ENCODE measurements at regions not wholly inside any gene's neighbourhood (a gene's known extent, or its start where the extent isn't known, plus 50 kb on each side); places are given as distances from the start of the nearest gene placed in this dataset.

DNA sequence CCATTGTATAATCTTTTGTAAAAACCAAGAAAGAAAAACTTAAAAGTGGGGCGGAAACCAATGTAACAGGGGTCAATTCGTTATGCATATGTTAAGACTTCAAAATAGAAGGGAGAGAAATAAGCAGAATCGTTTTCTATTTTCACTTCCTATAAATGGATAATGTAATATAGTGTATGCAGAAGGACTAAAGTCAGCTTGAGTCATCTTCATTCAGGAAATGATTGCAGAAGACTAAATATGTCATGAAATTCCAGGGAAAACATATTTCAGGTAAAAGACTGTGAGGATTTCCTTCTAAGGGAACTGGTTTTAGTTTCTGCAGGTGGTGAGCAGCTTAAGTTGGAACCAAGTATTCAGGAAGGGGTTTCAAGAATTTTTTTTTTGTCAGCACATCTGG lies 753.3 kb downstream of the IRX1 start:
- no peak for DNase-seq

DNA sequence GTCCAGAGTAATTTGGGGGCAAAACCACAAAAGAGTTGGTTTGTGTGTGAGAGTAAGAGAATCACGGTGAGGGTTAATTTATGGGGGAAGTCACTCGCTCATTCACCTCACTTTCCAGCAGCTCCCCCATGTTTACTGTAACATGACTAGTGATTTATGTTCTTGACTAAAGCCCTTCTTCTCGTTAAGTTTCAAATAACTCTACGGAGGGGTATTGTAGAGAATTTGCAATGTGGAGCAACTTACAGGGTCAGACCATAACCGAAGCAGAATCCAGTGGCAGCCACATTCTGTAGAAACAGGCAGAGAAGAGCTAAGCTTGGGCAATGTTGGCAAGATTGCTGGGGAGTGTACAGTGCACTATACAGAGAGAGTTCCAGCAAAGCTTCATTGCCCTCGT lies 760.6 kb downstream of the IRX1 start:
- no peak for DNase-seq

DNA sequence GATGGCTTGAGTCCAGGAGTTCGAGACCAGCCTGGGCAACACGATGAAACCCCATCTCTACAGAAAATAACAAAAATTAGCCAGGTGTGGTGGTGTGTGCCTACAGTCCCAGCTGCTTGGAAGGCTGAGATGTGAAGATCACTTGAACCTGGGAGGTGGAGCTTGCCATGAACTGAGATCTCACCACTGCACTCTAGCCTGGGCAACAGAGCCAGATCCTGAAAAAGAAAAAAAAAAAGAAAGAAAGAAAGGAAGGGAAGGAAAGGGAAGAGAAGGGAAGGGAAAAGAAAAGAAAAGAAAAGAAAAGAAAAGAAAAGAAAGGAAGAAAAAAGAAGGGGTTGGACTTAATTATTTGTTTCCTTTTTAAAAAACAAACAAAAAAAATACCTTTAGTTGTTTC lies 764.2 kb downstream of the IRX1 start:
- DNase-seq: no peak

DNA sequence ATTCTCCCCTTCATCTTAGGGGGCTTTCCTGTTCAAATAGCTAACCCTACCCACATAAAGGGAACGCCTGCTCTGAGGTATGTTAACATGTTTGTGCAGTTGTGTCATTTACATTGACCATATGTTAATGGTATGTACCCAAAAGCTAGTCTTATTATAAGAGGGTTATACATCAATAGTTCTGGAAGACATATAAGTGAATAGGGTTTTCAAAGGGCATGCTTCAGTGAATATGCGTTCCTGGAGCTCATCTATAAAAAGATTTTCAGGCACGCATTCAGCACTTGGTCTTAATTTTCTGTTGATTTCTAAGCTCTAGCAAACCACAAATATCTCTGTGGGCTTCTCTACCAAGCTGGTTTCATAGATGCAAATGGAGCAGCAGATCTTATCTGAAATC lies 766.1 kb downstream of the IRX1 start:
- no peak for DNase-seq

DNA sequence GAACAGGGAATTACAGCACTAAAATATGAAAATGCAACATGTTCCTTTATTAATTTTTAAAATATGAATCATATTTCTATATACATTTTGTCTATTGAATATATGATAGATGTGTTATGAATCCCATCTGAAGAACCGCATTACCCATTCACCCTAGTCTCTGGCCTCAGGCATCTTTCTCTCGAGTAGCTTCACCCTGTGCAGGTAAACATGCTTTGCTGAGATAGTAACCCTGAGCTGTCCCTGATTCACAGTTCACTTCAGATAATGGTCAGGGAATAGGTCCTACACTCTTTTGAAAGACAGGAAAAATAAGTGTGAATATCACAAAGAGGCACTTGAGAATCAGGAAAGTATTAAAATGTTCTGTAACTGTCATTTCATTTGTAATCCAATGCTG lies 766.8 kb downstream of the IRX1 start:
- DNase-seq: no peak

DNA sequence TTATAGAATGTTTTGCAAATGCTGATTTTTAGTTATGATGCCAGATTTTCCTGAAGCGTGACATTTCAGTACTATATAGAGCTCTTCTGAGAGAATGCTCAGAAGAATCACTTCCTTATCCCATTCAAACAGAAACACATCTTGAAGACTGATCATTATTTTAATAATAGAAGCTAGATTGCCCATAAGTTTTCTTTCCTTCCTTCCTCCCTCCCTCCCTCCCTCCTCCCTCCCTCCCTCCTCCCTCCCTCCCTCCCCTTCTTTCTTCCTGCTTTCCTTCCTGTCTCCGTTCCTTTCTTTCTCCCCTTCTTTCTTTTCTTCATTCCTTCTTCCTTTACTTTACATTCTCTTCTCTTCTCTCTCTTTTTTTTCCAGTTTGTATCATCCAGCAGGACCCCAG lies 767.4 kb downstream of the IRX1 start:
- DNase-seq: no peak

DNA sequence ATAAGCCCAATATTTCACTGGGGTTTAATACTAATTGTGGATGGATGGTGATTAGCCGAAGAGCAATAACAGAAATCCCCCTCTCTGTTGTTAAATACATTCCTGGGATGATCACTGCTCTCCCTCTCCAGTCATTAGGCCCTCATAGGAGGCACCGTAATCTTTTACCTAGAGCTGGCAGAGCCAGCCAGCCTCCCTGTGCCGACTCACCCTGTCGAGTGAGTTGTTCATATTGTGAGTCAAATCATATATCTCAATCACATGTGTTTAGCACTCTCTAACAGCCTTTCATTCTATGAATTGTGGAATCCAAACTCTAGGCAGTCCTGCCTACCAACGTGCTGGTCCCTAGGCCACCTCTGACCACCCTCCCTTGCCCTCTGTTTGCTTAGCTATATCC lies 771.0 kb downstream of the IRX1 start:
- DNase-seq: no peak

DNA sequence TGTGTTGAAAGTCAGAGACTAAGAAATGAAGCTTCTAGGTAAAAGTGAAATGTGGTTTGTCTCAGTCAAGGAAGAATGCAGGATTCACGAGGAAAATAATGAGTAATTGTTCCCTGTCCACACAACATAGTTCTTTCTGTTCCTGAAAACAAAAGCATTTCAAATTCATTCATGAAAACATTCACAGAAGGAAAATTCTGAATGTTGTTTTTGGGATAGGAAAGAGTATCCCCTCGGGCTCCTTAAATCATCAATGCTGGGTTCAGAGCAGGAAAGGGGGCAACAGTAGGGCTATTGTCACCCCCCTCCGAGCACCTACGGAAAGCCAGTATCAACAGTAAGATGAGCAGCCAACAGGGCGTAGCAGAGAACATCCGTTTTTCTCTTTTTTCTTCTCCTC lies 769.9 kb upstream of the ADAMTS16 start:
- DNase-seq: no peak

DNA sequence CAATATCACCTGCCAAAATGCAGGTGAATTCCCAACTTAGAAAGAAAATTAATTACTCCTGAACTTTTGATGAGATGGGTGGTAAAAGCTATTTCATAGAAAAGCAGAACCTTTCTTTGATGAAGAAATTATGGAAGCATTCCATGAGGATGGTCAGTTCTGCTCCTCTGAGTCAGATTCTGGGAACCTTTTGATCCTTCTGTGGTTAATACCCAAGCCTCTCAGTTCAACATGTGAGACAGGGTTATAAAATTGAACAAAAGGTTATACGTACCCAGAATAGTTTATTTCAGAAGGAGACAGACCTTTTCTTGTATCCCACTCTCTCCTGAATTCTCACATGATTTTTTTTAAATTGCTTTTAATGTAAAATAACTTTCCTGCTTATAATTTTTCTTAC lies 767.6 kb upstream of the ADAMTS16 start:
- DNase-seq: no peak

DNA sequence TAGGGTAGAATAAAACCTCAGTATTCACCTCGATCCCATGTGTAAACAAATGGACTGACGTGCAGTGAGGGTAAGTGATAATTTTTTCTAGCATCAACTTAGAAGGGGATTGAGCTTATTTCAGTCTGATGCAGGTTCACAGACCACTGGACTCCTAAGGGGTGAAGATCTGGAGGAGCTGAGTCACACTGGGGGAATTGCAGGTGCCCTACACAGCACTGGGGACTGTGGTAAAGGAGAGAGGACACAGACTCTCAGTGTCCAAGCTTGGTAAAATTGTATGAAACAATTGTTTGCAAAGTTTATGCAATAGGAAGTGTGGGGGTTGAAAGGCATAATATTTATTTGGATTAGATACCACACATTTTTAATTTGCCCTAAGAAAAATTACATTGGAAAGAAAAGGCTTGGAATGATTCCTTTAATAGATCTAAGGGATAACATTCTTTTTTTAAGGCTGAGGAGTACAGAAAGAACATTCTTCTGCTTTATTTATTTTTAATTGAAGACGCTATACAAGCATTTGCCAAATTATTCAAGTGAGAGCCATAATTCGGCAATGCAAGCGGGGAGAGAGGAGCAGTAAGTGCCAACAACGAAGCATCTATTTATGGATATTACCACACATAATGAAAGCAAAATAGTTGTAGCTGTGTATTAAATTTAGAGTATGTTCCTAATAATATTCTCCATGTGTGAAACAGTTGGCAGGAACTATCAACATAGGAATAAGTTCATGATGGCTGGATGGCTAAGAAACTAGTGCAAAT lies 766.9 kb upstream of the ADAMTS16 start:
- no peak for DNase-seq

DNA sequence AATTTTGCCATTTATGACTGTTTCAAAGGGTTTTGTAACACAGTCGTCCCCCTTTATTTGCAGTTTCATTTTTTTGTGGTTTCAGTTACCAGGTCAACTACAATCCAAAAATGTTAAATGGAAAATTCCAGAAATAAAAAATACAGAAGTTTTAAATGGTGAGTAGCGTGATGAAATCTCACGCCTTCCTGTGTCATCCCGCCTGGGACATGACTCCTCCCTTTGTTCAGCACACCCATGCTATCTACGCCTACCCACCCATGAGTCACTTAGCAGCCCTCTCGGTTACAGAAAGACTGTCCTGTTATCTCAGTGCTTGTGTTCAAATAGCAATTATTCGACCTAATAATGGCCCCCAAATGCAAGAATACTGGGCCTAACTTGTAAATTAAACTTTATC lies 765.3 kb upstream of the ADAMTS16 start:
- no peak for DNase-seq

DNA sequence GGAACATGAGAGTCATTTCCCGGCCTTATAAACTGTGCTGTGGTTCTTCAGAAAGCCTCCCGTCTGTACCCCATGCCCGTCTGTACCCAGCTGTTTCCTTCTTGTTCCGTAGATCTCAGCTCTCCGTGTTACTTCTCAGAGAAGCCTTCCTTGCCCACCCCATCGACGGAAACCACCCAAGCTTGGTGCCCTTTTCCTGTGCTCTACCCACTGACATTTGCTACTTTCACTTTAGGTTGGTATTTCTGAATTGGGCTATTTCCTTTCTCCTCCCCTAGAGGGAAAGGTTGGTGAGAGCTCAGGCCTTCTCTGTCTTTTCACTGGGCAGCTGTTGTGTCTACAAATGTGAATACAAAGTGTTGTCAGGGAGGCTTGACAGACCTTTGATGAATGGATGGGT lies 764.5 kb upstream of the ADAMTS16 start:
- no peak for DNase-seq

DNA sequence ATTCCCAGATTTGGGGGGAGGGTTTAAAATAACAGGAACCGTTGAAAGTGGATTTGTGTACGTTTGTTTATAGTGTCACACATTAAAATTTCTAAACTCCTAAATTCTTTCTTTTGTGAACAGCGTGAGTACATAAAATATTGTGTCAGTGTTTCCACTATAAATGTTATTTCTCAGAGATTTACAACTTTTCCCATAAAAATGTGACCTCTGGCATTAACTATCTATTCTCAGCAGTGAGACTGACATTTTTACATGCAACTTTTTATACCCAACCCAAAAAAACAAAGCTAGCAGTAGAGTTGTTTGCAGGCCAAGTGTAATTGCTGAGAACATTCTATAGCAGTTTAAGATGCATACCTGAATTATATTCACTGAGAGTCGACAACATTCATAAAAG lies 757.0 kb upstream of the ADAMTS16 start:
- DNase-seq: no peak

DNA sequence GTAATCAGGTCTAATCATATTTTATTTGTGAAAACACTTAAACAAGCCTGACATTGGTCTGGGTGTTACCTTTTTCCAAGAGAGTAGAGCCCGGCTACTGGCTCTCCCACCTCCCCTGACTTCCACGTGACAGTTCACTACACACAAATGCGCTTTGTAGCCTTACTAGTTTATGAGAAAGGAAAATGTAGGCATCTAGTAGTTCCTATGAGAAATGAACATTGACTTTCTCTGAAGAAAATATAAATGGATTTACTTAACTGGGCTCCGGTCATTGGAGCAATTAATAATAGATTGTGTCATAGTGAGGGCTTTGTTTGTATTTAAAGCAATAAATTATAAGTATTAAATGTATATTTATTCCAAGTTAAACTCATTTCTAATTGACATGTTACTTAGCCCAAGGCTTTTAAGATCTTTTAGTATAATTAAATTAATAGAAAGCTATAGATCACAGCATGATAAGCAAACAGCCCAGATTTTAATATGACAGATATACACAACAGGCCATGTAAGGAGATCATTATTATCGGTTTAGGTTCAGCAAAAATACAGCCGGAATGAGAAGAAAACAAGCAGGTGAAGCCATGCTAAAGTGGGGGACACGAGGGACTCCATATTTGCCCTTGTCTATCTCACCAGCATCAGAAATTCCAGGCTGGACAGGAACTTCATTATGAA lies 756.5 kb upstream of the ADAMTS16 start:
- DNase-seq: no peak

DNA sequence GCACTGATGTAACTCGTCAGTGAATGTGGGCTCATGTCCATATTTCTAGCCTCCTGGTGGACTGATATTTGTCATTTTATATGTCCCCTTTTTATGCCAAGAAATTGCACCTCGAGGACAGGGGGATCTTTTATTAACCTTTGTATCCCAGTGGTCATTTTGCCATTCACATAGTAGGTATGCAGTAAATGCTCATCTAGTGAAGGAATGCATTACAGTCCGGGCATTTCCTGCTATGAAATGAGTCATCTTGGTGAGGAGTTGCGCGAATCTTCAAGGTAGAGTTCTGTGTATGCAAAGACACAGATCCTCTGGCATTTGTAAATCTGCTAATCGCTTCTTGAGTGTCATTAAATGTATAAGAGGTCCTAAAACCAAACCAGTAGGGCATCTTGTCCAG lies 755.5 kb upstream of the ADAMTS16 start:
- DNase-seq: no peak

DNA sequence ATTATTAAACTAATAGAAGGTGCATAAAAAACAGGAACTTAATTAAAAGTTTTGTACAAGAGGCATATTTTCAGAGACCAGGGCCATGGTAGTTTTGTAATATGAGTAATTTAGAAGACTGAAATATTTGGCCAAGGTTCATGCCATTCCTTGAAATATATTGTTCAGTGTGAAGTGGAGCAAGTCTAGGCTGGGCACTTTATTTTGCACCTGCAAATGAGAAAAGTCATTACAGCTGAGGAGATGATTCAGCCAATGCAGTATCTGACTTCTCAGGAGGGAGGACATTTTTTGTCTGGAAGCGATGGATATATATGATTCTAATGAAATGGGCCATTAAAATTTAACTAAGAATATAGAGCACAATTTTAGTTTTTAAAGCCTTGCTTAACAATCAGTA lies 754.0 kb upstream of the ADAMTS16 start:
- no peak for DNase-seq

DNA sequence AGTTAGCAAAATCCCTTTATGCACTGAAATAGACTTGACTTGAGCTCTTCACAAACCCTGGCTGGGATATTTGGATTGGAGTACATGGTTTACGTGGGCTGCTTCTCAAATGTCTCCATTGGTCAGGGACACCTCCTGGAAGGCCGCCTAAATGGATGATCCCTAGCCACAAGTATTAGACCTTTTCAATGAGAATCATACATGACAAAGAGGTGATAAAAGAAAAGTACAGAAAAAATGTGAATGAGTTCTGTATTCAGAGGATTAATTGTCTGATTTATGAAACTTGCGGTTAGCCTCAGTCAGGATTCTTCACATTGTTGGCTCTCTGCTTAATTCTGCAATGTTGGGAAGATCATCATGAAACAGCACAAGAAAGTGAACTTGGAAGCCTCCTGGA lies 752.8 kb upstream of the ADAMTS16 start:
- no peak for DNase-seq

DNA sequence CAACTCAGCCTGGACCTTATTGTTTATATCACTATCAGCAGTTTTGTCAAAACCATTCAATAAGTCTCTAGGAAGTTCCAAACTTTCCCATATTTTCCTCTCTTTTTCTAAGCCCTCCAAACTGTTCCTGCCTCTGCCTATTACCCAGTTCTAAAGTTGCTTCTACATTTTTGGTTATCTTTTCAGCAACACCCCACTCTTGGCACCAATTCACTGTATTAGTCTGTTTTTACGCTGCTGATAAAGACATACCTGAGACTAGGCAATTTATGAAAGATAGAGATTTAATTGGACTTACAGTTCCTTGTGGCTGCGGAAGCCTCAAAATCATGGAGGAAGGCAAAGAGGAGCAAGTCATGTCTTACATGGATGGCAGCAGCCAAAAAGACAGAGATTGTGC lies 744.4 kb upstream of the ADAMTS16 start:
- DNase-seq: no peak

DNA sequence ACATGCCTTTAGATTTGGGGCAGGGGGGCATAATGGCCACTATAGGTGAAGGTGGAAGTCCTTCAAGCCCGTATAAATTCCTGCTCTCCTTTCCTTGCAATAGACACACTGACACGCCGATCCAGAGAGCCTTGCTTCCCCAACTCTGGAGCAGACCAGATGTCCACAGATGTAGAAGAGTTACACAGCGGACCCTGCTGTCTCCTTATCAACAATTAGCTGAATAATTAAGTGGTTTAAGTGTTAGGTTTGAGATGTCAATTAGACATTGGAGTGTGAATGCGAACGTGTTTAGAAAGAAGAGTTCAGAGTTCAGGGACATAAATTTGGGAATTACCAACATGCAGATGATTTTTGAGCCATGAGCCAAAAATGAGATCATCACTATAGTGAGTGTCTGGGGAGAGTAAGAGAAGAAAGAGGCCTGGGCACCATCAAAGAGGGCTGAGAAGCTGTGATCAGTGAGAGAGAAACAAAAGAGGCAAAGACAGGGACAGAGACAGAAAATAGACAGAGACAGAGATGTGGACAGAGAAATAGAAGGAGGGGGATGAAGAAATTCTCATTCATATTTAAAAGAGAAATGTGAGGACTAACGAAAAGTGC lies 734.4 kb upstream of the ADAMTS16 start:
- no peak for DNase-seq

DNA sequence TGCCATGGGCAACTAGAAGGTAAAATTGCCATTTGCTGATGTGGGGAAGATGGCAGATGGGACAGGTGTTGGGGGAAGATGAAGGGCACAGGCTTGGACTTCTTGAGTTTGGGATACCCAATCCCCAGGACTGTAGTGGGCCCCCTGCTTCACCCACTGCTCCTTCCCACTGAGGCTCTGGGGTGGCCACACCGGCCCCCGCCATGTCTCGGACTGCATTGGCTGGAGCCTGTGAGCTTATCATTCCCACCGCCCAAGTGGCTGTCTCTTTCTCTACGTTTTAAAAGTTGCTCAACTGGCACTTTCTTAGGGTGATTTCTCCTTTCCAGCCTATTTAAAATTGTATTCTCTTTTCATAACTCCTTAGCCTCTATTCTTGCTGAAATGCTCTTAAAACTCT lies 730.0 kb upstream of the ADAMTS16 start:
- no peak for DNase-seq

DNA sequence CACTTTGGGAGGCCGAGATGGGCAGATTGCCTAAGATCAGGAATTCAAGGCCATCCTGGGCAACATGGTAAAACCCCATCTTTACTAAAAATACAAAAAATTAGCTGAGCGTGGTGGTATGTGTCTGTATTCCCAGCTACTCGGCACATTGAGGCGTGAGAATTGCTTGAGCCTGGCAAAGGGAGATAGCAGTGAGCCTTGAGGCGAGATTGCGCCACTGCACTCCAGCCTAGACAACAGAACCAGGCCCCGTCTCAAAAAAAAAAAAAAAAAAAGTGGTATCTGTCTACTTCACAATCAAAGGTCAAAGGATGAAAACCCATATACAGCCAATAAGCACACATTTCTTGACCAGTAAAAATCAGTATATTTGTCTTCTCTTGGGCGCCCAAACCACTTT lies 728.5 kb upstream of the ADAMTS16 start:
- DNase-seq: no peak

DNA sequence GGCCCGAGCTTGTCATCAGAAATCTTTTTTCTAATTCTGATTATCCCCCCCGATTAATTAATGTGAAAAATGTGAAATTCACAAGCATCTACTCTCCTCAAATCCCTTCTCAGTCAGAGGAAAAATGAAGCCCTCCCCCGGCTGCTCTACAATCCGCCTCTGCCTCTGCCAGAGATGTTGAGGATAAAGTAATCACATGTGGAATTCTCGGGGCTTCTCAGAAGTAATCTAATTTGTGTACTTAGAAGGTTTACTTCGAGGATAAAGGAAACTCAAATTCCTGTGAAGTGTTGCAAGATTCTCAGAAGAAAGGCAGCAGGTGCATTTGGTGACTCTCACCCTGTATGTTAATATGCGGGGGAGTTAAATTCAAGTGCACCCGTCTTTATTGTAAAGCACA lies 726.1 kb upstream of the ADAMTS16 start:
- DNase-seq: no peak

DNA sequence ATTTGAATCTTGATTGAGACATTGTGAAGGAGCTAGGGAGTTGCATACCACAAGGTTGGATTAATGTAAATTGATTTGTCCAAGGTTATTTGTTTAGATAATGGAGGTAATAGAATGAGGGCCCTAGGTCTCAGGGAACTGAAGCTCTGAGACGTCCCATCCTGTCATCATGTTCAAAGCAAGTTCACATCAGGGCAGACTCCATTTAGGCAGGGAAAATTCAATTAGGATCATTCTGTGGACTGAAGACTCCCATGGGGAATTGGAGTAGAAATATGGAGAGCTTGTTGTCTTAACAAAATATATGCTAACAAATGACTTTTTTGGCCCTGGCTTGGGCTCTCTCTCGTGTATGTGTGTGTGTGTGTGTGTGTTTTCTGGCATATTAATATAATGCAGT lies 722.0 kb upstream of the ADAMTS16 start:
- DNase-seq: no peak

DNA sequence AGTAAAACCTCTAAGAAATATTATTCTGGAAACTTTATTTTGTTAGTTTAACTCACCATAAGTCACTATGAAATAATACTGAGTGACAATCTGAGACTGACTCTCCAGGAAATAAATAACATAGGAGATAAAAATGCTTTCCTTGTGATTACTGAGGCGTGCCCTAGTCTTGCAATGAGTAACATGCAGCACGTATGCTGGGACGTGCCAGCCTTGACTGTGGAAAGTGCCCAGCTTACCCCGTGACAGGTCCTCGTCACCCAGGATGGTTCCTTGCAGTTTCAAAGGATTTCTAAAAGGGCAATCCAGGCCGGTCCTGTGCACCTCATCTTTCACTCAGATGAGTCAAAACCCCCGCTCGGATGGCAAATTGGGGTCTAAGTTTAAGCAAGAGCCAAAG lies 720.8 kb upstream of the ADAMTS16 start:
- DNase-seq: no peak

DNA sequence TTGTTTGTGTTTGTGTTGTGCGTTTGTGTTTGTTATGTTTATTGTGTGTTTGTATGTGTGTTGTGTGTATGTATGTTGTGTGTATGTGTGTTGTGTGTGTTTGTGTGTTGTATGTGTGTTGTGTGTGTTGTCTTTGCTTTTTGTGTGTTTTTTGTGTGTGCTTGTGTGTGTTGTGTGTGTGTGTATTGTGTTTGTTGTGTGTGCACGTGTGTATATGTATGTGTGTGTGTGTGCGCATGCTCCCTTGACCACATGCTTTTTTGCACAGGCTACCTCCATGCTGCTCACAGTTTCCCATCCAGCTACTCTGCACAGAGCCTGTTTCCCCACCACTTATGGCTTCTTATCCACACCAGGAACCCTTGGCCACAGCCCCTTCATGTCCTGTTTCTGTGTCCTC lies 720.0 kb upstream of the ADAMTS16 start:
- no peak for DNase-seq

Measured in COR-L47 (cell line).